ENCODE measurements at regions not wholly inside any gene's neighbourhood (a gene's known extent, or its start where the extent isn't known, plus 50 kb on each side); places are given as distances from the start of the nearest gene placed in this dataset.

GRCh38 chr6:1018041-1018440 lies 293.9 kb upstream of the FOXQ1 start:
- Histone ChIP-seq H3K27me3 (replicated peaks) (no peaks in the 10 kb centered on the region), H3K36me3 (replicated peaks) (no peaks in the 10 kb centered on the region), H3K27ac (no peak overlapping the region), H3K4me3 (ENCODE audit: low read depth, low read length) (no peak overlapping the region)
- no peak for DNase-seq
- no peak for TF ChIP-seq CTCF (IDR thresholded peaks at IDR 0.05; ENCODE audit: low read depth, low read length, missing control alignments)
- in situ Hi-C loops (cut with HindIII; ENCODE audit: low pct_ligation_motif_present, low sequenced_read_pairs): no loop called here

GRCh38 chr6:1016329-1017302 lies 295.3 kb upstream of the FOXQ1 start:
- TF ChIP-seq CTCF (IDR thresholded peaks at IDR 0.05; ENCODE audit: low read depth, low read length, missing control alignments): no peak
- H3K27ac ChIP-seq: no peak overlapping the region
- no peaks in the 10 kb centered on the region for H3K36me3 ChIP-seq (replicated peaks)
- no peaks in the 10 kb centered on the region for H3K27me3 ChIP-seq (replicated peaks)
- H3K4me3 ChIP-seq (ENCODE audit: low read depth, low read length): no peak overlapping the region
- DNase-seq: no peak
- in situ Hi-C loops (cut with HindIII; ENCODE audit: low pct_ligation_motif_present, low sequenced_read_pairs): no loop called here

DNA sequence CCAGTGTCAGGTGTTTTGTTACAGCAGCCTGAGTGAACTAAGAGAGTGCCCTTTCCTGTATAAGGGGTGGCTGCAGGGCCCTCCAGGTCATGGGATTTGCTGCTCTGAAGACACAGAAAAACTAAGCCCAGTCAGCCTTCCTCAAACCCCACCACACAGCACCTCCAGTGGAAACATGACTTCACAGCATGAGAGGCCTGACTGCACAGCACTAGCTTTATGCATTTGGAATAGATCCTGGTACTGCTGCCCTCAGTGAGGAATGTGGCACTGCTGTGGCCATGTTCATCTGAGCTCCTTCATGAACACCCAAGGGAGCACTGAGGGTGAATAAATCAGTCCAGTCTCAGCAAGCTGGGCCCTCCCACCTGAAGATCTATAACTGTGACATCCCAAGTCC lies 296.1 kb upstream of the FOXQ1 start:
- H3K36me3 ChIP-seq (replicated peaks): no peaks in the 10 kb centered on the region
- H3K27me3 ChIP-seq (replicated peaks): no peaks in the 10 kb centered on the region
- peak; percentile 26 for TF ChIP-seq CTCF (IDR thresholded peaks at IDR 0.05; ENCODE audit: low read depth, low read length, missing control alignments)
- no peak for DNase-seq
- in situ Hi-C loops (cut with HindIII; ENCODE audit: low pct_ligation_motif_present, low sequenced_read_pairs): no loop called here
- no peak overlapping the region for H3K4me3 ChIP-seq (ENCODE audit: low read depth, low read length)
- H3K27ac ChIP-seq: no peak overlapping the region

DNA sequence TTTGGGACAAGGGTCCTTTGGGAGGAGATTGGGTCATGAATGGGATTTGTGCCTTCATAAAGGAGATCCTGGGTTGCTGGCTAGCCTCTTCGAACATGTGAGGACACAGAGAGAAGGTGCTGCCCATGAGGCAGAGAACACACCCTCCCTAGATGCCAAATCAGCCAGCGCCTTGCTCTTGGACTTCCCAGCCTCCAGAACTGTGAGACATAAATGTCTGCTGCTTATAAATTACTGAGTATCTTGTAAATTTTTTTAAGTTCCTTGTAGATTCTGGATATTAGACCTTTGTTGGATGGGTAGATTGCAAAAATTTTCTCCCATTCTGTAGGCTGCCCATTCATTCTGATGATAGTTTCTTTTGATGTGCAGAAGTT lies 297.5 kb upstream of the FOXQ1 start:
- Histone ChIP-seq H3K4me3 (ENCODE audit: low read depth, low read length) (no peak overlapping the region), H3K27ac (no peak overlapping the region), H3K36me3 (replicated peaks) (no peaks in the 10 kb centered on the region), H3K27me3 (replicated peaks) (no peaks in the 10 kb centered on the region)
- no peak for TF ChIP-seq CTCF (IDR thresholded peaks at IDR 0.05; ENCODE audit: low read depth, low read length, missing control alignments)
- in situ Hi-C loops (cut with HindIII; ENCODE audit: low pct_ligation_motif_present, low sequenced_read_pairs): no loop called here
- DNase-seq: no peak

- no peak overlapping the region for H3K27ac ChIP-seq
- no peak for TF ChIP-seq CTCF (IDR thresholded peaks at IDR 0.05; ENCODE audit: low read depth, low read length, missing control alignments)
- H3K4me3 ChIP-seq (ENCODE audit: low read depth, low read length): no peak overlapping the region
- H3K36me3 ChIP-seq (replicated peaks): no peaks in the 10 kb centered on the region
- DNase-seq: no peak
- in situ Hi-C loops (cut with HindIII; ENCODE audit: low pct_ligation_motif_present, low sequenced_read_pairs): no loop called here
- H3K27me3 ChIP-seq (replicated peaks): no peaks in the 10 kb centered on the region
These were observed 298.1 kb upstream of the FOXQ1 start for GRCh38 chr6:1013656-1014430.
